ENCODE measurements at regions not wholly inside any gene's neighbourhood (a gene's known extent, or its start where the extent isn't known, plus 50 kb on each side); places are given as distances from the start of the nearest gene placed in this dataset.

DNA sequence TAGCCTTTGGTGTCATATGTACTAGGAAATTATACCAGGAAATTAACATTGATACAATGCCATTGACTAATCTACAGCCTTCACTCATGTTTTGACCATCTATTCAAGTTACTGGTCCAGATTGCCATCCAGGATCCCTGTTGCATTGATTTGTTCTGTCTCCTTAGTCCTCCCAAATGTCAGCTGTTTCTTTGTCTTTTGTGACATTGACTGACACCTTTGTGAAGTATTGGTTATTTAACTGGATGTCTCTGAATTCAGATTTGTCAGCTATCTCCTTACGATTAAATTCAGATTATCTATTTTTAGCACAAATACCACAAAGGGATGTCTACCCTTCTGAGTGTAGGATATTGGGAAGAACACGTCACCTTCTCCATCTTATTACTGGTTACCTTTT is 73.7 kb upstream of the CTNND2 start:
- H4K20me1 ChIP-seq (ENCODE audit: insufficient read depth, low read length), result no peaks in the 10 kb centered on the region
- no peaks in the 10 kb centered on the region for H3K79me2 ChIP-seq (ENCODE audit: insufficient read depth, low read depth, low read length)
- ChIA-PET CTCF (ENCODE audit: unreplicated experiment) (no interaction called here), POLR2A (no interaction called here)
- H3K9me2 ChIP-seq (ENCODE audit: insufficient read depth, low read length), result no peaks in the 10 kb centered on the region
- H3K36me3 ChIP-seq (ENCODE audit: insufficient read depth, low read length), result no peaks in the 10 kb centered on the region
- H3K4me2 ChIP-seq (ENCODE audit: low read length), result no peak overlapping the region
- H3K4me1 ChIP-seq (ENCODE audit: insufficient read depth, low read length, poor library complexity, severe bottlenecking), result no peaks in the 10 kb centered on the region
- no peak overlapping the region for H2AFZ ChIP-seq (ENCODE audit: low read length)
- H3K4me3 ChIP-seq (ENCODE audit: low read depth, low read length, poor library complexity, severe bottlenecking), result no peak overlapping the region
- TF ChIP-seq, protein P1, sequence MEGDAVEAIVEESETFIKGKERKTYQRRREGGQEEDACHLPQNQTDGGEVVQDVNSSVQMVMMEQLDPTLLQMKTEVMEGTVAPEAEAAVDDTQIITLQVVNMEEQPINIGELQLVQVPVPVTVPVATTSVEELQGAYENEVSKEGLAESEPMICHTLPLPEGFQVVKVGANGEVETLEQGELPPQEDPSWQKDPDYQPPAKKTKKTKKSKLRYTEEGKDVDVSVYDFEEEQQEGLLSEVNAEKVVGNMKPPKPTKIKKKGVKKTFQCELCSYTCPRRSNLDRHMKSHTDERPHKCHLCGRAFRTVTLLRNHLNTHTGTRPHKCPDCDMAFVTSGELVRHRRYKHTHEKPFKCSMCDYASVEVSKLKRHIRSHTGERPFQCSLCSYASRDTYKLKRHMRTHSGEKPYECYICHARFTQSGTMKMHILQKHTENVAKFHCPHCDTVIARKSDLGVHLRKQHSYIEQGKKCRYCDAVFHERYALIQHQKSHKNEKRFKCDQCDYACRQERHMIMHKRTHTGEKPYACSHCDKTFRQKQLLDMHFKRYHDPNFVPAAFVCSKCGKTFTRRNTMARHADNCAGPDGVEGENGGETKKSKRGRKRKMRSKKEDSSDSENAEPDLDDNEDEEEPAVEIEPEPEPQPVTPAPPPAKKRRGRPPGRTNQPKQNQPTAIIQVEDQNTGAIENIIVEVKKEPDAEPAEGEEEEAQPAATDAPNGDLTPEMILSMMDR (conservative IDR thresholded peaks at IDR 0.05; ENCODE audit: low read length), result no peak
- no peak for TF ChIP-seq EZH2phosphoT487 (IDR thresholded peaks at IDR 0.05; ENCODE audit: borderline replicate concordance, low read depth, low read length)
- BruUV-seq (replicated peaks), result no TSS peak
- intact Hi-C loops (cut with micrococcal nuclease; ENCODE audit: unreplicated experiment), result no loop called here
- no peaks in the 10 kb centered on the region for H3K9me3 ChIP-seq (ENCODE audit: low read length)
- no peak overlapping the region for H3K27ac ChIP-seq (ENCODE audit: low read depth, low read length, poor library complexity, severe bottlenecking)
- no peak for DNase-seq (ENCODE audit: low spot score)

DNA sequence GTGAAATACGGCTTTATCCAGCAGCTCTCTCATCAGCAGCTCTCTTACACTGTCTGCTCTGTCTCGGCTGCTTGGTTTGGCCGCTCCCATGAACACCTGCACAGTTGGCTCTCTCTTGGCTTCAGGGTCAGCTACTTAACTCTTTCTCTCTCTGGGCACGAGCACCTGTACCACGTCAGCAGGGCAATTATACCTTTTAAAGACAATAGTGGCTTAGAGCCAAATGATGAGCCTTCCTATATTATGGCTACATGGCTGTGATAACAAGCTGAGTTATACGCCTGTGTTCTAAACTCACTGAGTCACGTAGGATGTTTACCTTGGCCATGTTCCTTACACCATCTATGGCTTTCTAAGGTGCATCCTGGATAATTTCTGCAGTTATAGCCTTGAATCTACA is 69.2 kb upstream of the CTNND2 start:
- Histone ChIP-seq H2AFZ (ENCODE audit: low read length) (no peak overlapping the region), H3K4me3 (ENCODE audit: low read depth, low read length, poor library complexity, severe bottlenecking) (no peak overlapping the region), H4K20me1 (ENCODE audit: insufficient read depth, low read length) (no peaks in the 10 kb centered on the region), H3K4me1 (ENCODE audit: insufficient read depth, low read length, poor library complexity, severe bottlenecking) (no peaks in the 10 kb centered on the region), H3K79me2 (ENCODE audit: insufficient read depth, low read depth, low read length) (no peaks in the 10 kb centered on the region), H3K27ac (ENCODE audit: low read depth, low read length, poor library complexity, severe bottlenecking) (no peak overlapping the region), H3K4me2 (ENCODE audit: low read length) (no peak overlapping the region), H3K9me2 (ENCODE audit: insufficient read depth, low read length) (no peaks in the 10 kb centered on the region), H3K9me3 (ENCODE audit: low read length) (no peaks in the 10 kb centered on the region), H3K36me3 (ENCODE audit: insufficient read depth, low read length) (no peaks in the 10 kb centered on the region)
- TF ChIP-seq EZH2phosphoT487 (IDR thresholded peaks at IDR 0.05; ENCODE audit: borderline replicate concordance, low read depth, low read length), result no peak
- TF ChIP-seq, protein P1 (conservative IDR thresholded peaks at IDR 0.05; ENCODE audit: low read length), result no peak
- DNase-seq (ENCODE audit: low spot score), result no peak
- POLR2A ChIA-PET, result no interaction called here
- intact Hi-C loops (cut with micrococcal nuclease; ENCODE audit: unreplicated experiment), result no loop called here
- no TSS peak for BruUV-seq (replicated peaks)
- CTCF ChIA-PET (ENCODE audit: unreplicated experiment), result no interaction called here

DNA sequence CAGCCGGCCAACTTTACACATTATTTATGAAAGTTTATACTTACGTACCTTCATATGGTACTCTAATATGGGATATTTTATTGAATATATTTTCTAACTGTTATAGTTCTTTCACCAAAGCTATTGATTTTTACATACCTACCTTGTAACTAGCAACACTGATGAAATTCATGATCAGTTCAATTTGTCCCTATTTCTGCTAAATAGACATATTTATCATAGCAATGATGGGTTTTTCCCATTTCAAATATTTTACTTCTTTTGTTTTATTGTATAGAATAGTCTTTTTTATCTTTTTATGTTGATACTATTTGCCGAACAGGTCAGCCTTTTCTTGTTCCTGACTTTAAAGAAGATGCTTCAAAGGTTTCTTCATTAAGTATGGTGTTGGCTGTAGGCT is 59.0 kb upstream of the CTNND2 start:
- POLR2A ChIA-PET, result no interaction called here
- no peaks in the 10 kb centered on the region for H3K36me3 ChIP-seq (ENCODE audit: insufficient read depth, low read length)
- no peaks in the 10 kb centered on the region for H3K4me1 ChIP-seq (ENCODE audit: insufficient read depth, low read length, poor library complexity, severe bottlenecking)
- no peaks in the 10 kb centered on the region for H3K9me3 ChIP-seq (ENCODE audit: low read length)
- BruUV-seq (replicated peaks), result no TSS peak
- no peaks in the 10 kb centered on the region for H4K20me1 ChIP-seq (ENCODE audit: insufficient read depth, low read length)
- H3K4me3 ChIP-seq (ENCODE audit: low read depth, low read length, poor library complexity, severe bottlenecking), result no peak overlapping the region
- intact Hi-C loops (cut with micrococcal nuclease; ENCODE audit: unreplicated experiment), result no loop called here
- no peaks in the 10 kb centered on the region for H3K79me2 ChIP-seq (ENCODE audit: insufficient read depth, low read depth, low read length)
- H3K9me2 ChIP-seq (ENCODE audit: insufficient read depth, low read length), result no peaks in the 10 kb centered on the region
- CTCF ChIA-PET (ENCODE audit: unreplicated experiment), result no interaction called here
- no peak for DNase-seq (ENCODE audit: low spot score)
- TF ChIP-seq, protein P1 (conservative IDR thresholded peaks at IDR 0.05; ENCODE audit: low read length), result no peak
- TF ChIP-seq EZH2phosphoT487 (IDR thresholded peaks at IDR 0.05; ENCODE audit: borderline replicate concordance, low read depth, low read length), result no peak
- no peak overlapping the region for H3K27ac ChIP-seq (ENCODE audit: low read depth, low read length, poor library complexity, severe bottlenecking)
- no peak overlapping the region for H2AFZ ChIP-seq (ENCODE audit: low read length)
- no peak overlapping the region for H3K4me2 ChIP-seq (ENCODE audit: low read length)
